ENCODE measurements at regions not wholly inside any gene's neighbourhood (a gene's known extent, or its start where the extent isn't known, plus 50 kb on each side); places are given as distances from the start of the nearest gene placed in this dataset.

GRCh38 chr2:226223704-226224103, 575.9 kb downstream of the IRS1 start:
- TF ChIP-seq CTCF (IDR thresholded peaks at IDR 0.05) = no peak
- TF ChIP-seq POLR2A (IDR thresholded peaks at IDR 0.05) = no peak
- TF ChIP-seq POLR2AphosphoS5 (IDR thresholded peaks at IDR 0.05) = no peak
